Uterus (tissue), 2 donors: ENCODE measurements at regions not wholly inside any gene's neighbourhood (a gene's known extent, or its start where the extent isn't known, plus 50 kb on each side); places are given as distances from the start of the nearest gene placed in this dataset.

ENCODE experiments used
- CTCF ChIP-seq, 4 experiments: fragments of 200-600 bp in 2 of 4; fragments of 450-650 bp in 2 of 4; sonication (generic) in 2 of 4; IDR thresholded peaks; one replicate each; pipeline ENCODE4 v1.5.1; 2016 to 2019; ENCODE audit warnings: antibody characterized with exemption in 4 of 4, mild to moderate bottlenecking in 2 of 4, moderate library complexity in 1 of 4
- POLR2A ChIP-seq, 2 donors: fragments of 450-650 bp; IDR thresholded peaks; one replicate each; pipeline ENCODE4 v1.6.1; 2016; ENCODE audit warnings: antibody characterized with exemption in 2 of 2, mild to moderate bottlenecking in 1 of 2, moderate library complexity in 1 of 2

GRCh38 chr11:13223112-13223511 lies 54.5 kb upstream of the BMAL1 start:
- no peak for TF ChIP-seq POLR2A (IDR thresholded peaks at IDR 0.05)
- no peak for TF ChIP-seq CTCF (IDR thresholded peaks at IDR 0.05)
